B cell (primary cell): ENCODE measurements at regions not wholly inside any gene's neighbourhood (a gene's known extent, or its start where the extent isn't known, plus 50 kb on each side); places are given as distances from the start of the nearest gene placed in this dataset.

ENCODE experiments used
- ATAC-seq: fragments of 200-7000 bp; cut with Tn5 transposase; one replicate; pipeline ENCODE4 v1.10.0; 2021; ENCODE audit warnings: low read depth, mild to moderate bottlenecking, moderate number of reproducible peaks, moderate library complexity
- CTCF ChIA-PET: fragments of 350-600 bp; sonication (Branson Sonifier 250); formaldehyde crosslinking; loops from one replicate; lab custom pipeline; 2021; ENCODE audit warnings: antibody characterized with exemption, inconsistent platforms; lab: Charles Lee
- POLR2A ChIA-PET: fragments of 350-600 bp; sonication (Branson Sonifier 250); formaldehyde crosslinking; loops from one replicate; lab custom pipeline; 2021; ENCODE audit warnings: antibody characterized with exemption; lab: Charles Lee
- DNase-seq: peaks from one replicate; pipeline ENCODE4 v3.0.0; 2013
- H2AFZ ChIP-seq: 2 replicates; pipeline ENCODE4 v1.6.1; 2012; ENCODE audit warnings: mild to moderate bottlenecking, low read depth, low read length; ENCODE audit not compliant: insufficient read depth, poor library complexity, severe bottlenecking
- H3K27ac ChIP-seq, 2 donors: 1 replicate in 1 of 2; 2 replicates in 1 of 2; pipeline ENCODE4 v1.5.1; 2012 to 2013; ENCODE audit warnings: low read length in 2 of 2, mild to moderate bottlenecking in 2 of 2, moderate library complexity in 1 of 2
- H3K27me3 ChIP-seq, 4 experiments: fragments of 200-600 bp in 1 of 4; sonication (generic) in 1 of 4; replicated peaks in 1 of 4; 1 replicate in 2 of 4; 2 replicates in 2 of 4; pipeline versions ENCODE4 v1.6.1 to v1.7.0; 2013 to 2016; ENCODE audit warnings: low read length in 3 of 4, mild to moderate bottlenecking in 2 of 4, mixed read lengths in 1 of 4, moderate library complexity in 1 of 4; ENCODE audit not compliant: insufficient read depth in 4 of 4, control insufficient read depth in 3 of 4; ENCODE audit errors: control extremely low read depth in 1 of 4
- H3K36me3 ChIP-seq, 2 experiments: replicated peaks in 1 of 2; 1 replicate in 1 of 2; 2 replicates in 1 of 2; pipeline versions ENCODE4 v1.6.1 to v1.7.1; 2013; ENCODE audit warnings: low read length in 1 of 2; ENCODE audit not compliant: insufficient read depth in 2 of 2, control insufficient read depth in 1 of 2; ENCODE audit errors: control extremely low read depth in 1 of 2, extremely low read depth in 1 of 2
- H3K4me1 ChIP-seq, 2 donors: fragments of 200-600 bp in 1 of 2; sonication (generic) in 1 of 2; 1 replicate in 1 of 2; 2 replicates in 1 of 2; pipeline versions ENCODE4 v1.5.1 to v1.6.1; 2013 to 2017; ENCODE audit warnings: low read length in 2 of 2; ENCODE audit not compliant: control insufficient read depth in 2 of 2, insufficient read depth in 2 of 2
- H3K4me2 ChIP-seq: replicated peaks from 2 replicates; pipeline ENCODE3; 2012; ENCODE audit warnings: mild to moderate bottlenecking, low read depth, low read length; ENCODE audit not compliant: poor library complexity, severe bottlenecking
- H3K4me3 ChIP-seq, 5 experiments: fragments of 200-600 bp in 1 of 5; sonication (generic) in 1 of 5; 1 replicate in 3 of 5; 2 replicates in 2 of 5; pipeline versions ENCODE4 v1.5.1 to v1.7.0; 2011 to 2016; ENCODE audit warnings: low read length in 4 of 5, mild to moderate bottlenecking in 4 of 5, low read depth in 2 of 5, control low read depth in 1 of 5, moderate library complexity in 1 of 5; ENCODE audit not compliant: insufficient read depth in 1 of 5; ENCODE audit errors: control extremely low read depth in 1 of 5, extremely low read depth in 1 of 5
- H3K79me2 ChIP-seq: fragments of 200-600 bp; sonication (generic); one replicate; pipeline ENCODE4 v1.6.0; 2016; ENCODE audit warnings: low read length; ENCODE audit not compliant: control insufficient read depth, insufficient read depth
- H3K9ac ChIP-seq: fragments of 200-600 bp; sonication (generic); 2 replicates; pipeline ENCODE4 v1.6.1; 2017; ENCODE audit warnings: mild to moderate bottlenecking, low read length, moderate library complexity
- H3K9me3 ChIP-seq, 3 donors: one replicate each; pipeline versions ENCODE4 v1.6.1 to v1.7.1; 2013; ENCODE audit warnings: low read length in 2 of 3; ENCODE audit not compliant: control insufficient read depth in 2 of 3, insufficient read depth in 1 of 3; ENCODE audit errors: control extremely low read depth in 1 of 3
- H4K20me1 ChIP-seq: 2 replicates; pipeline ENCODE4 v1.6.0; 2012; ENCODE audit warnings: mild to moderate bottlenecking, low read length; ENCODE audit not compliant: insufficient read depth, control insufficient read depth, poor library complexity, severe bottlenecking
- H3K27ac Mint-ChIP-seq: one replicate; pipeline ENCODE4 v1.8.0; 2021; ENCODE audit warnings: mixed read lengths
- H3K27me3 Mint-ChIP-seq: one replicate; pipeline ENCODE4 v1.8.0; 2021; ENCODE audit warnings: mixed read lengths
- H3K4me1 Mint-ChIP-seq: one replicate; pipeline ENCODE4 v1.8.0; 2021; ENCODE audit warnings: mixed read lengths
- H3K4me3 Mint-ChIP-seq: one replicate; pipeline ENCODE4 v1.8.0; 2021; ENCODE audit warnings: mixed read lengths
- H3K9me3 Mint-ChIP-seq: one replicate; pipeline ENCODE4 v1.8.0; 2022; ENCODE audit warnings: mixed read lengths; ENCODE audit not compliant: insufficient read depth
- CTCF ChIP-seq: fragments of 200-600 bp; IDR thresholded peaks from one replicate; pipeline ENCODE4 v1.8.0; 2022; ENCODE audit warnings: antibody characterized with exemption, mild to moderate bottlenecking
- EZH2 ChIP-seq: IDR thresholded peaks from 2 replicates; pipeline ENCODE4 v1.6.1; 2012; ENCODE audit warnings: borderline replicate concordance, low read depth, mild to moderate bottlenecking, moderate library complexity, low read length; ENCODE audit not compliant: insufficient read depth, poor library complexity, severe bottlenecking
- WGBS: methylation state at CpG from one replicate; pipeline ENCODE4 v1.1.5; 2013; ENCODE audit warnings: missing lambda C conversion rate; ENCODE audit not compliant: insufficient coverage; 5-methylcytosine and 5-hydroxymethylcytosine counted together
- intact Hi-C: fragments of 100-400 bp; cut with micrococcal nuclease; formaldehyde crosslinking; loops from one replicate; pipeline ENCODE4 v1.10.0; 2022

GRCh38 chr4:44554768-44555167 is 96.7 kb downstream of the YIPF7 start:
- Histone ChIP-seq H3K4me3 (no peak overlapping the region), H3K27me3 (no peaks in the 10 kb centered on the region), H2AFZ (no peak overlapping the region), H3K27ac (no peak overlapping the region), H3K79me2 (no peaks in the 10 kb centered on the region), H3K9me3 (no peaks in the 10 kb centered on the region), H3K4me1 (no peaks in the 10 kb centered on the region), H4K20me1 (no peaks in the 10 kb centered on the region), H3K4me2 (no peak overlapping the region), H3K9ac (no peak overlapping the region), H3K36me3 (no peaks in the 10 kb centered on the region)
- ATAC-seq (no peak), DNase-seq (no peak)
- H3K4me3 Mint-ChIP-seq = no peak overlapping the region
- no peaks in the 10 kb centered on the region for H3K9me3 Mint-ChIP-seq
- intact Hi-C loops = no loop called here
- H3K27me3 Mint-ChIP-seq = peaks cover 4% of the 10 kb centered on the region
- ChIA-PET POLR2A (no interaction called here), CTCF (no interaction called here)
- TF ChIP-seq CTCF (no peak), EZH2 (no peak)
- no peaks in the 10 kb centered on the region for H3K4me1 Mint-ChIP-seq
- WGBS = 100% methylated on average over 1 of the region's 5 CpGs
- no peak overlapping the region for H3K27ac Mint-ChIP-seq

DNA sequence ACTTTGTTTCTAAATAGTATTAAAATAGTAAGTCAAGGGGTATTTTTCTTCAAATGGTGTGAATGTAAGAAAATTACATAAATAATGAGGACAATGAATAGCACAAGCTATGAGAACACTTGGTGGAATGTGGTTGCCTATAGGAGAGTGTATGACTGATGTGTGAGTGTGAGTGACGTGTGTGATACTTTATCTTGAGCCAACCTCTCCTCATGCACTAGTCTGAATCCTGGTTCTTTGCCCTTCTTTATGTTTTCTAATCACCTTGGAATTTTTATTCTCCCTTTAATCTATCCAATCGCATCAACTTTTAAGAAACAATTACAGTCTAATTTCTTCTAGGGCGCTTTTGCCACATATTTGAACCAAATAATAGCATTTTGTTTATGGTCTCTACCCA is 98.2 kb downstream of the YIPF7 start:
- Histone ChIP-seq H3K79me2 (no peaks in the 10 kb centered on the region), H3K4me1 (no peaks in the 10 kb centered on the region), H2AFZ (no peak overlapping the region), H3K27me3 (no peaks in the 10 kb centered on the region), H3K9me3 (no peaks in the 10 kb centered on the region), H3K36me3 (no peaks in the 10 kb centered on the region), H4K20me1 (no peaks in the 10 kb centered on the region), H3K27ac (no peak overlapping the region), H3K4me2 (no peak overlapping the region), H3K9ac (no peak overlapping the region), H3K4me3 (no peak overlapping the region)
- Mint-ChIP-seq H3K4me1 (no peaks in the 10 kb centered on the region), H3K9me3 (no peaks in the 10 kb centered on the region), H3K27me3 (peaks cover 1% of the 10 kb centered on the region), H3K27ac (no peak overlapping the region), H3K4me3 (no peak overlapping the region)
- intact Hi-C loops = no loop called here
- WGBS = no CpG with 5 or more reads among the region's 3 CpGs
- ChIA-PET CTCF (no interaction called here), POLR2A (no interaction called here)
- TF ChIP-seq EZH2 (no peak), CTCF (no peak)
- ATAC-seq (no peak), DNase-seq (no peak)
